HG03469 (cell line): ENCODE measurements at regions not wholly inside any gene's neighbourhood (a gene's known extent, or its start where the extent isn't known, plus 50 kb on each side); places are given as distances from the start of the nearest gene placed in this dataset.

Source experiments
- ATAC-seq: cut with Tn5 transposase; IDR thresholded peaks from one replicate; pipeline ENCODE4 v1.9.1; 2021; ENCODE audit warnings: mild to moderate bottlenecking, moderate library complexity, moderate number of reproducible peaks; ENCODE audit not compliant: unreplicated experiment

- ATAC-seq = no peak
These were observed 186.9 kb downstream of the ZFP36L2 start for GRCh38 chr2:43039376-43040080.

GRCh38 chr2:43038696-43039094 is 187.7 kb downstream of the ZFP36L2 start:
- ATAC-seq = no peak

GRCh38 chr2:43038034-43038695 is 188.2 kb downstream of the ZFP36L2 start:
- no peak for ATAC-seq

GRCh38 chr2:43035922-43036321 is 190.5 kb downstream of the ZFP36L2 start:
- ATAC-seq = no peak

GRCh38 chr2:43034921-43035320 is 191.5 kb downstream of the ZFP36L2 start:
- no peak for ATAC-seq

- ATAC-seq = no peak
These were observed 192.2 kb downstream of the ZFP36L2 start for GRCh38 chr2:43034242-43034619.

GRCh38 chr2:43033466-43034241 is 192.8 kb downstream of the ZFP36L2 start:
- ATAC-seq = no peak

GRCh38 chr2:43033016-43033270 is 193.5 kb downstream of the ZFP36L2 start:
- no peak for ATAC-seq

GRCh38 chr2:43032213-43033015 is 194.0 kb downstream of the ZFP36L2 start:
- no peak for ATAC-seq

- ATAC-seq = no peak
These were observed 194.8 kb downstream of the ZFP36L2 start for GRCh38 chr2:43031471-43032212.

GRCh38 chr2:43030551-43031307 is 195.7 kb downstream of the ZFP36L2 start:
- ATAC-seq = no peak

- no peak for ATAC-seq
These were observed 197.2 kb downstream of the ZFP36L2 start for GRCh38 chr2:43029186-43029585.

GRCh38 chr2:43028188-43028587 is 198.2 kb downstream of the ZFP36L2 start:
- ATAC-seq = no peak

GRCh38 chr2:43027097-43027873 is 199.1 kb downstream of the ZFP36L2 start:
- ATAC-seq = no peak

- ATAC-seq = no peak
These were observed 199.8 kb downstream of the ZFP36L2 start for GRCh38 chr2:43026426-43027096.

GRCh38 chr2:43025709-43026295 is 200.6 kb downstream of the ZFP36L2 start:
- no peak for ATAC-seq

GRCh38 chr2:43024515-43025011 is 201.8 kb downstream of the ZFP36L2 start:
- ATAC-seq = no peak
